ENCODE measurements at regions not wholly inside any gene's neighbourhood (a gene's known extent, or its start where the extent isn't known, plus 50 kb on each side); places are given as distances from the start of the nearest gene placed in this dataset.

DNA sequence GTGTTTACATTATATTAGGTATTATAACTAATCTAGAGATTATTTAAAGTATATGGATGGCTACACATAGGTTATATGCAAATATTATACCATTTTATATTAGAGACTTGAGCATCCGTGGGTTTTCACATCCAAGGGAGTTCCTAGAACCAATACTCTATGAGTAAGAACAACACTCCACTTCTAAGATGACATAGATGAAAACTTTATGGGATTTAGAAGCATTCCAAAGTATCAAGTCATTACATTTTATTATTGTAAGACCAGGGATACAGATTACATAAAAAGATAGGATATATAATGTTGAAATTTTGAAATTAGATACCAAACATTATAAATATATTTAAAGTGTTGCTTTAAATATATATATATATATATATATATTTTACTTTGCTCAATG, 207.0 kb downstream of the NAP1L3 start:
- TF ChIP-seq, protein P1, sequence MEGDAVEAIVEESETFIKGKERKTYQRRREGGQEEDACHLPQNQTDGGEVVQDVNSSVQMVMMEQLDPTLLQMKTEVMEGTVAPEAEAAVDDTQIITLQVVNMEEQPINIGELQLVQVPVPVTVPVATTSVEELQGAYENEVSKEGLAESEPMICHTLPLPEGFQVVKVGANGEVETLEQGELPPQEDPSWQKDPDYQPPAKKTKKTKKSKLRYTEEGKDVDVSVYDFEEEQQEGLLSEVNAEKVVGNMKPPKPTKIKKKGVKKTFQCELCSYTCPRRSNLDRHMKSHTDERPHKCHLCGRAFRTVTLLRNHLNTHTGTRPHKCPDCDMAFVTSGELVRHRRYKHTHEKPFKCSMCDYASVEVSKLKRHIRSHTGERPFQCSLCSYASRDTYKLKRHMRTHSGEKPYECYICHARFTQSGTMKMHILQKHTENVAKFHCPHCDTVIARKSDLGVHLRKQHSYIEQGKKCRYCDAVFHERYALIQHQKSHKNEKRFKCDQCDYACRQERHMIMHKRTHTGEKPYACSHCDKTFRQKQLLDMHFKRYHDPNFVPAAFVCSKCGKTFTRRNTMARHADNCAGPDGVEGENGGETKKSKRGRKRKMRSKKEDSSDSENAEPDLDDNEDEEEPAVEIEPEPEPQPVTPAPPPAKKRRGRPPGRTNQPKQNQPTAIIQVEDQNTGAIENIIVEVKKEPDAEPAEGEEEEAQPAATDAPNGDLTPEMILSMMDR (IDR thresholded peaks at IDR 0.05) = no peak
- no peak for TF ChIP-seq POLR2AphosphoS5 (IDR thresholded peaks at IDR 0.05)
